Hematopoietic multipotent progenitor cell (in vitro differentiated cells): ENCODE measurements at regions not wholly inside any gene's neighbourhood (a gene's known extent, or its start where the extent isn't known, plus 50 kb on each side); places are given as distances from the start of the nearest gene placed in this dataset.
"Not testable (repeated sequence)": the region's sequence is repeated elsewhere in the genome, so short reads cannot be mapped to it uniquely, and the experiment has no call there.

Source experiments
- DNase-seq, 3 donors: peaks; one replicate each; pipeline ENCODE4 v3.0.0-alpha.2; 2011 to 2015; ENCODE audit warnings: low read depth in 2 of 3, low spot score in 2 of 3

DNA sequence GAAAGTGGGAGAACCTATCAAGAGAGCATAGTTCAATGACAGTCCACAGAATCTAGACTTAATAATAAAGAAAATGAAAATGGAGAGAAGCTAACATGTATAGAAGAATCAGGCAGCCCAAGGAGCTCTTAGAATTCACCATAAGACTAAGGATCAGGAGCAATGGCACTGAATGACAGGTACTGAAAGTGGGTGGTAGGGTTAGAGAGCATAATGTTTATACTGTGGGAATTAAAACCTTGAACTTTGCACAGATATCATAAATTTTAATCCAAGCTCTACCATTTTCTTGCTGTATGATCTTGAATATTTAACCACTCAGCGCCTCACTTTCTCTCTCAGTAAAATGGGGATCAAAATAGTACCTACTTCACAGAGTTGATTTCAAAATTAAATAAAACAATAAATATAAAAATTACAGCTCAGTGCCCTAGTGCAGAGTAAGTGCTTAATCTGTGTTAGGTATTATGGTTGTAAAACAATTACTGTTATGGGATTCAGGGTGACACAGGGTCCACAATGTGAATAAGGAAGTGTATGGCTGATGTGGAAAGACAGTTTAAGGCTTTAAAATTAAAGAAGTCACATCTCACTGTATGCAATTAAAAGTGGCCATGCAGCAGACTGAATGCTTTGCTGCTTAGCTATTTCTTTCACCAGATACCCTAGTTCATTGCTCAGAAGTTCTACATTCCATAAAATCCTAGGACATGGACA, 319.8 kb downstream of the HINT1 start:
- DNase-seq: no peak

DNA sequence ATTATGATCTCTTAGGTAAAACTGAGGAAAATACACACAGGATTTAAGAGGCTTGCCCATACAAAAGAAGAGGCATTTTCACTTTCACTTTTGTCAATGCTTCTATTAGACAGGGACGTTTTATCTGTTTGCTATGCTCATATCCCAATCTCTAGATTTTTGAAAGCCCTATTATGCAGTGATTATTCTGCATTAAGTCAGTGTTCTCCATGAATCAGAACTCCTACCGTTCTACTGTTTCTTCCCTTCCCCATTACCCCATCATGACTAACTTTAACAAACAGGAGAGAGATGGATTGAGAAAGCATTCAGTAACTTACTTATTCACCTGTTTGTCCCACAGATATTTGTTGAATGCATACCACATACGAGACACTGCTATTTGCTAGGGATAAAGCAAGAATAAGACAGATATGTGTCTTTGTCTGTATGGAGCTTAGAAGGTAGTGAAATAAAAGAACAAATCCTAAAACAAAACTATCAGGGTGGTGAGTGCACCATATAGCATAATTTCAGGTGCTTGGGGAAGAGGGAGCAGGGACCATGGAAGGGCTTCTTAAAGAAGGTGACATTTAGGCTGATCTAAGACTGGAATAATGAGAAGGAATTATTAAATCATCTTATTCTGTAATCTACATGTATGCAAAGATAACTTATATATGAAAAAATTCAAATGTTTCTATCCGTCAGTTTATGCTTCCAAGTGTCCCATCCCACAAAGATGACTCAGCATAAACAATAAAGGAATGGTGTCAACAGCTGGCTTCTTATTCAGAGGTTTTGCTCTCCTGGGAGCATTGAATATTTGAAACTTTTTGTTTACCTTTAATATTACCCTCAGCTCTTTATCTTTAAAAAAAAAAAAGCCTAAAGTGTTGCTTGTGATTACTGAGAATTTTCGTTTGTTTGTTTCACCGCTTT, 328.1 kb downstream of the HINT1 start:
- DNase-seq: peak in 2 of 3 donors; percentile 2 to 12

DNA sequence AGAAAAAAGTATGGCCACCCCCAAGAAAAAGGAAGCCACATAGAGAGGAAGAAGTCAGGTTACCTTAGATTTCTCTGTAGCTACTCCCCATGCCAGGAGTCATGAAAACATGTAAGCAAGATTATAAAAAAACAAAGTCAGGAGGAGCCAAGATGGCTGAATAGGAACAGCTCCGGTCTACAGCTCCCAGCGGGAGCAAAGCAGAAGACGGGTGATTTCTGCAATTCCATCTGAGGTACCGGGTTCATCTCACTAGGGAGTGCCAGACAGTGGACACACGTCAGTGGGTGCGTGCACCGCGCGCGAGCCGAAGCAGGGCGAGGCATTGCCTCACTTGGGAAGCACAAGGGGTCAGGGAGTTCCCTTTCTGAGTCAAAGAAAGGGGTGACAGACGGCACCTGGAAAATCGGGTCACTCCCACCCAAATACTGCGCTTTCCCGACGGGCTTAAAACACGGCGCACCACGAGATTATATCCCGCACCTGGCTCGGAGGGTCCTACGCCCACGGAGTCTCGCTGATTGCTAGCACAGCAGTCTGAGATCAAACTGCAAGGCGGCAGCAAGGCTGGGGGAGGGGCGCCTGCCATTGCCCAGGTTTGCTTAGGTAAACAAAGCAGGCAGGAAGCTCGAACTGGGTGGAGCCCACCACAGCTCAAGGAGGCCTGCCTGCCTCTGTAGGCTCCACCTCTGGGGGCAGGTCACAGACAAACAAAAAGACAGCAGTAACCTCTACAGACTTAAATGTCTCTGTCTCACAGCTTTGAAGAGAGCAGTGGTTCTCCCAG, 347.3 kb downstream of the HINT1 start:
- not testable (repeated sequence) for DNase-seq

DNA sequence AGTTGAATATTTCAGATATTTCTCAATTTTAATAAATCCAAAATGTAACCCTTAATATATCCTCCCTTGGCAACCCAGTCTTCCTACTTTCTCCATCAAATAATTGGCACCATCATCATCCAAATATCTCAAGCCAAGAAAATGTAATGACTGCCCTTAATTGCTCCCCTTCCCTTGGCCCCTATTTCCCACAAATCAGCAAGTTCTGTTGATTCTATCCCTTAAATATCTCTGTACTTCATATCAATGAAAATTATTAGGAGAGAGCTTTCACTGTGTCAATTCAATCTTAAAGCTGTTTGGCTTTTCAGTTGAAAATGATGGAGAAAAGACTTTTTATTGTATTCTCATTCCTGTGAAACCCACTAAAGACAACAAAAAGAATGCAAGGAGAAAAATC, 349.8 kb downstream of the HINT1 start:
- DNase-seq: no peak

DNA sequence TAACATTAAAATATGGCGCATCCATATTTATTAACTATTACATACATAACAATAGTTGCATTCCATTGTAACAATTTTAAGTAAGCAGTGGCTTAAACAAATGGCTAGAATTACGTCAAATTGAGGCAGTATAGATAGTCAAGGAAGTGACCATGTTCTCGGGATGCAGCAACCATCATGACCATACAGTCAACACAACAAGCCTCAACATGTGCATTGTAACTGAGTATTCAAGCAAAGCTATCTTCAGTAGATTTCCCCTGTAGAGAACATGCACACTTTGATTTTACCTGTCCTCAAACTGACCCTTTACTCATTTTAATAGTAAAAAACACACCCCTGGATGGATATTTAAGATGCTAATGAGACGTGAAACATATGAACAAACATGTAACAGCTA, 356.4 kb downstream of the HINT1 start:
- no peak for DNase-seq

DNA sequence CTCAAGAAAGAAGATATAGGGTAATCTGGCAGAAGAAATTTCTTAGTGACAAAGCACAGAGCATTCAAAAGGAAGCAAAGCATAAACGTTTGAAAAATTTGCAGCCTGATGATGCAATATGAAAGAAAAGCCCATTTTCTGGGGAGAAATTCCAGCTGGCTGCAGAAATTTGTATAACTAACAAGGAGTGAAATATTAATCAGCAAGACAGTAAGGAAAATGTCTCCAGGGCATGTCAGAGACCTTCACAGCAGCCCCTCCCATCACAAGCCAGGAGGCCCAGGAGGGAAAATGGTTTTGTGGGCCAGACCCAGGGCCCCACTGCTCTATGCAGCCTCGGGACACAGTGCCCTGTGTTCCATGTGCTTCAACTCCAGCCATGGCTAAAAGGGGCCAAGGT, 359.4 kb downstream of the HINT1 start:
- DNase-seq: no peak

DNA sequence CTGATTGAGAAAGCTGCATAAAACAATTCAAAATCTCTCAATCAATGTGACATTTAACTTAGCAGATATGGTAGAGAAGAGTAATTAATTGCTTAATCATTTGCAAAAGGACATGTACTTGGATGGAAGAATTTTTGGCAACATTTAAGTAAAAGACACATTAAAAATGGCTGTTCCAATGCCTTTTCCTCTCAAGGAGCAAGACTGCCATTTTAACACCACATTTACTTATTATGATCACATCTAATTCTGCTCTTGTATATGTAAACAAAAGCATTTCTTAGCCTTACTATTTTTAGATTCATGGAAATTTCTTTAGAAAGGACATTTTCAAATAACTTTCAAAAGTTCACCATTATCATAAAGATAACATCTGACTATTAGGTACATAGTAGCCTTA, 360.0 kb downstream of the HINT1 start:
- DNase-seq: no peak

DNA sequence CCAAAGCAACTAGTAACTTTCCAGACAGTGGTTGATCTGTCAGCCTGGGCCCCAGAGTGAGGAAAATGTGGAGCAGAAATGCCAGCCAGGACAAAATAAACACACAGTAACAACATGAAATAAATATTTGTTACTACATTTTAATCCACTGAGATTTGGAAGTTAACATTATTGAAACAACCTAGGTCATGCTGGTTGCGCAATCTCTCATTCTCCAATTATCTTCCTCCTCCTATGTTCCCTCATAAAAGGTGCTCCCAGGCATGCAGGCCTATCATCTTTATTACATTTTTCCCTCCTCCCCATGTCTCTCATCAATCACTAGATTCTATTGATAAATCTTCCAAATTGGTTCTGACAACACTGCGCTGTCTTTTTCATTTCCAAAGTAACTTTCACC, 363.1 kb downstream of the HINT1 start:
- no peak for DNase-seq

DNA sequence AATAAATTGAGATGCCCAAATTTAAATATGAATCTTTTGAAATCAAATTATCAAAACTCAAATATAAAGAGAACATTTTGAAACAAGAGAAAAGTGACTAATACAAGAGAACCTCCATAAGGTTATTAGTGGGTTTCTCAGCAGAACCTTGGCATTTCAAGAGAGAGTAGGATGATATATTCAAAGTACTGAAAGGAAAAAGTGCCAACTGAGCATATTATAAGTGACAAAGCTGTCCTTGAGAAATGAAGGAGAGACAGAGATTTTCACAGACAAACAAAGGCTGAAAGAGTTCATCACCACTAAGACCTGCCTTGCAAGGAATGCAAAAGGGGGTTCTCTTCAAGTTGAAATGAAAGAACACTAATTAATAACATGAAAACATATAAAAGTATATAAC, 366.0 kb downstream of the HINT1 start:
- no peak for DNase-seq

DNA sequence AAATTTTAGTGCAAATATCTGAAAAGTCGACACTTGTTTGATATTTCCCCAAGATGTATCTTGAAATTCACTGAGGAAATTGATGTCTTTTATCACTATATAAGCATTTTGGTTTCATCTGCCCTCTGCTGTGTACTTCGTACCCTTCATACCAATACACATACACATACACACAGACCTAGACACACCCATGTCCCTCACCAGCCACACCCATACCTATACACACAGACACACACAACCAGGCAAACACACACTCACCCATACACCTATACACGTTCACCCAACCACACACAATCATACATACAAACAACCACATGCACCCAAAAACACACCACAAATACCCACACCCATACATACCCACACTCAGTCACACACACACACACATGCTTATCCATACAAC, 367.8 kb downstream of the HINT1 start:
- DNase-seq: no peak

DNA sequence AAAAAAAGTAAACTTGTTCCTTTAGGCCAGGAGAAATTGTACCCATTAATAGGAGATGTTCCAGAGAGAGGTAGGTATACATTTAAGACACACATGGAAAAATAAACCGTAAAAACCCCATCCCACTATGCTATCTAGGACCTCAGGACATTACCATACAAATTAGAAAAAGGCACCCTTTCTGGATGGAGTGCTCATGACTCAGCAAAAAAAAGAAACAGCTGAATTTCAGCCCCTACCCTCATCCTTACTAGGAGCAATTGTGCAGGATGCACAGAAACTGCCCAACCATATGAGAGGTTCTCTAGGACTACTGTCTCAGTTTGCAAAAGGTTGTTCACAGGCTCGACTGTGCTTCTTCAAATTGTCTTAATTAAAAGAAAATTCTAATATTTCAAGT, 368.2 kb downstream of the HINT1 start:
- DNase-seq: no peak

DNA sequence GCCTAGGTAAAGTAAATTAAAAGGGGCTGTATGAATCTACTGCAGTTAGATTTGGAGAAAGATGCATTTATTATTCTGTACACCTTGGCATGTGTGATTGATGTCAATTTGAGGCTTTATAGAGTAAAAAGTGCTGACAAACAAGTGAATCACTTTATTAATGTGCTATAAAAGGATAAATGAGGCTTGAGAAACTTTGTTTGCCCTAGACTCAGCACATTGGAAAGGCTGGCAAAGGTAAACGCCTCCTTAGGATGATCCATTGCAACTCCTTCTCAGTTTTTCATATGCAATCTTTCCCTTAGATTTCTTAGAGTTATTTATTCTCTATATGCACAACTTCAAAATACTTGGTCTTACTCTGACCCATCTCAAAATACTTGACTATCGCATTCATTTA, 369.0 kb downstream of the HINT1 start:
- no peak for DNase-seq

DNA sequence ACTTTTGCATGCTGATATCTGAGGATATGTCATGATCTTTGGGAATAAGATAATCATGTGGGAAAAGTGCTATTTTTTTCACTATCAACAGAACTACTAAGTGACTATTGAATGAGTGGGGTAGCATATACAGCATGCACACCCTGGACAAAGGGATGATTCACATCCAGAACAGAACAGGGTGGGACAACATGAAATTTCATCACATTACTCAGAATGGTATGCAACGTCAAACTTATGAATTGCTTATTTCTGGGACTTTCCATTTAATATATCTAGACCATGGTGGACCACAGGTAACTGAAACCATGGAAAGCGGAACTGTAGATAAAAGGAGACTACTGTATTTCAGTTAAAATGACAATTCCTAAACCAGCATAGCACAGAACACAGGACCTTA, 370.0 kb downstream of the HINT1 start:
- no peak for DNase-seq

DNA sequence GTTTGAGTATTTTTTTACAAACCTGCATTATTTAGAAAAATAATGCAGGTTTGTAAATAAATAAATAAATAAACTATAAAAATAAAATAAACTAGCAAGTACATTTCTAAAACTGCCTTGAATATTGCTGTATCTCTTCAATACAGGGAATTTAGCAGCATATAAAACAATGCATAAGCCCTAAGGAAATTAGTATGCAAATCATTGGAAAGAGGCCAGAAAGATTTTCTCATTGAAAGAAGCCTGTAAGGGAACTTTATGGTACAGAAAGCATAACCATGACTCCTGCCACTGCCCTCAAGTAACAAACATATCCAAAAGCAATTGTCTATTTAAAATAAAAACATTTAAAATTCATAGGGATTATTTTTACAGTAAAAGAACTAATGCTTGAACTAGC, 387.3 kb downstream of the HINT1 start:
- DNase-seq: no peak

DNA sequence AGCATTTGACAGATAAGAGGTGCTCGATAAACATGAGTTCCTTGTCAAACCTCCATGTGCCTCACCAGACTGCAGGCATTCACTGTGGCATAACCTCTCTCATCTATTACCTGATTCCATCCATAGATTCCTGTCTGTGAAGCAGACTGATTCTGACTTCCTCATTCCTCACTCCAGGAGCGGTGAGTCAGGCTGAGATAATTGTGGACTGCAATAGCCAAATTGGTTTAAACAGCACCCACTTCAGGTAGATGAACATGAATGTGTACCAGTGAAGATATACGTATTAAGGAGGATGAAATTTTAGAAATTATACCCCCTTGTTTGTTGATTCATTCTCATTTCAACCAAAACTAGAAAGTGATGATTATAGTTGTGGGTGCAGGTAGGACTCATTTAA, 391.2 kb downstream of the HINT1 start:
- no peak for DNase-seq

DNA sequence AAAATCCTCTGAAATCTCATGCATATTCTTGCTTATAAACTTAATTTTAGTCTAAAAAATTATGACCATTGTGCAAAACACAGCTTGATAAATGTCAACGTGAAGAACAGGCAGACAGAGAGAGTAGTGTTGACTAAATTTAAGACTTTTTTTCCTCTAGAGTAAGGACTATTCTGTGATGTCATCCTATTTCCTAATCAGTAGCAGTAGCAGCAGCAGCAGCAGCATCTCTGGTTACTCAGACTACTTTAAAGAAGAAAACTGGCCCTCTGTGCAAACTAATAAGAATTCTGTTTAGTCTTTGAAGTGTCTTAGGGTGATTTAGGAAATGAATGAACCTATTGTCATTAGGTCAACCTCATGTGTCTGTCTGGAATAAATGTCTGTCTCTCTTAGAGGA, 403.0 kb downstream of the HINT1 start:
- no peak for DNase-seq

DNA sequence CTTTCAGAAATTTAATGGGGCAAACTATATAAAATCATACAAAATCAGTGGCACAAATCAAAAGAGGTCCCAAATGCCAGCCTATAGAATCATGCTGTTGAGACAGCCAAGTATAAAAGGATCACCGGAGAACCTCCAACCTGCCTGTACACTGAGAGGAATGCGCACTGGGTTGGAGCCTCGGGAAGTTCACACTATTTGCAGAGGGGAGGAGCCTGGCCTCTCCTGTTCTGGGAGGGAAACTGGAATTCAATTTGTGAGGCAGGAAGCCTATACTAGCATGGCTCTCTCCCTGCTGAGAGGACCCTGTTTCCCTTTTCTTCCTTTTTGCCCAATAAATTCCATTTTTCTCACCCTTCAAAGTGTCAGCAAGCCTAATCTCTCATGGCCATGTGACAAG, 406.0 kb downstream of the HINT1 start:
- DNase-seq: no peak

DNA sequence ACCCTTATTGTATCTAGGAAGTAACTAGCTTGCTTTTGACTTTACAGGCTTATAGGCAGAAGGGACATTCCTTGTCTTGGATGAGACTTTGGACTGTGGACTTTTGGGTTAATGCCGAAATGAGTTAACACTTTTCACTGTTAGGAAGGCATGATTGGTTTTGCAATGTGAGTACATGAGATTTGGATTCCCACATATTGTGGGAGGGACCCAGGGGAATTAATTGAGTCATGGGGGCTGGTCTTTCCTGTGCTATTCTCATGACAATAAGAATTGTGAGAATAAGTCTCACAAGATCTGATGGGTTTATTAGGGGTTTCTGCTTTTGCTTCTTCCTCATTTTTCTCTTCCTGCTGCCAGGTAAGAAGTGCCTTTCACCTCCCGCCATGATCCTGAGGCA, 417.5 kb downstream of the HINT1 start:
- no peak for DNase-seq

DNA sequence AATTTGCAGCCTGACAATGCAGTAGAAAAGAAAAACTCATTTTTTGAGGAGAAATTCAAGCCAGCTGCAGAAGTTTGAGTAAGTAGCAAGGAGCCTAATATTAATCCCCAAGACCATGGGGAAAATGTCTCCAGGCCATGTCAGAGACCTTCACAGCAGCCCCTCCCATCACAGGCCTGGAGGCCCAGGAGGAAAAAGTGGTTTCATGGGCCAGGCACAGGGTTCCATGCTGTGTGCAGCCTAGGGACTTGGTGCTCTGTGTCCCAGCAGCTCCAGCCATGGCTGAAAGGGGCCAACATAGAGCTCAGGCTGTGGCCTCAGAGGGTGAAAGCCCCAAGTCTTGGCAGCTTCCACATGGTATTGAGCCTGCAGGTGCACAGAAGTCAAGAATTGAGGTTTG, 418.4 kb downstream of the HINT1 start:
- not testable (repeated sequence) for DNase-seq

DNA sequence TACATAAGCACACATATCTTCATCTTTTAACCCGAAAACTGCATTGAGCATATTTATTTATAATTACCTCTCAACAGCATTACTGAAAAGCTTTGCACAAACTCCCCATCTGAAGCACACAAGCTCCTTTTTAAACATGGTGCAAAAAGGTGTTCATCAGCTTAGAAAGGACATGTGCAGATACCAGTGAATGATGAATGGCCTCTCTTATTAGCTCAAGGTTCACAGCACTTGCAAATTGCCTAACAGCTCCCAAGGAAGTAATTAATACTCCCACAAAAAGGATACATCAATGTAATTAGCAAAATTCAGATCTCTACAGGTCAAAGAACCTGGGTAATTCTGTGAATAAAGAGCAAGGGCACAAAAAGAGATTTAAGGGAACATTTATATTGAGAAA, 422.0 kb downstream of the HINT1 start:
- no peak for DNase-seq

DNA sequence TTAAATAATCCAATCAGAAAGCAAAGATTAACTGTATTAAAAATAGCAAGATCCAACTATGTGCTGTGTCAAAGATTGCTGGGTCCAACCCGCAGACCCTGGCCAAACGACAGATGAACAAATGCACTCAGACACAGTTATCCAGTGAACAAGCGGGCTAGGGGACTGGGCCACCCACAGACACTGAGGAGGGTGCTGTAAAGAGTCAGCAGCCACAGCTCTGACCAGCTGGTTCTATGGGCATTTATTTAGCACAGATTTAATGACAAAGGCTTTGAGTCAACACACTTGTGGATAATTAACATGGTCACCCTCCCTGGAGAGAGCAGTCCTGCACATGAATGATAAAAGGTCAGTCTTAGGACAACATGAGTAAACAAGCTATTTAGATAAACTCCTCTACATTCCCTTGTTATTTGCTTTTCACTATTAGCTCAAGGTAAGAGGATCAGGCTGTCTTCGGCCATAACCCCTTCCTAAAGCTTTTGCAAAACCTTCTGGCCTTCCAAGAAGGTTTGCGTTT, 424.9 kb downstream of the HINT1 start:
- DNase-seq: no peak
